GM19043 (cell line): ENCODE measurements at regions not wholly inside any gene's neighbourhood (a gene's known extent, or its start where the extent isn't known, plus 50 kb on each side); places are given as distances from the start of the nearest gene placed in this dataset.
A peak's percentile ranks its signal among the peaks of the same experiment; 100 is the strongest.

Source experiments
- ATAC-seq: cut with Tn5 transposase; IDR thresholded peaks from one replicate; pipeline ENCODE4 v1.9.1; 2021; ENCODE audit warnings: low read depth; ENCODE audit not compliant: unreplicated experiment

DNA sequence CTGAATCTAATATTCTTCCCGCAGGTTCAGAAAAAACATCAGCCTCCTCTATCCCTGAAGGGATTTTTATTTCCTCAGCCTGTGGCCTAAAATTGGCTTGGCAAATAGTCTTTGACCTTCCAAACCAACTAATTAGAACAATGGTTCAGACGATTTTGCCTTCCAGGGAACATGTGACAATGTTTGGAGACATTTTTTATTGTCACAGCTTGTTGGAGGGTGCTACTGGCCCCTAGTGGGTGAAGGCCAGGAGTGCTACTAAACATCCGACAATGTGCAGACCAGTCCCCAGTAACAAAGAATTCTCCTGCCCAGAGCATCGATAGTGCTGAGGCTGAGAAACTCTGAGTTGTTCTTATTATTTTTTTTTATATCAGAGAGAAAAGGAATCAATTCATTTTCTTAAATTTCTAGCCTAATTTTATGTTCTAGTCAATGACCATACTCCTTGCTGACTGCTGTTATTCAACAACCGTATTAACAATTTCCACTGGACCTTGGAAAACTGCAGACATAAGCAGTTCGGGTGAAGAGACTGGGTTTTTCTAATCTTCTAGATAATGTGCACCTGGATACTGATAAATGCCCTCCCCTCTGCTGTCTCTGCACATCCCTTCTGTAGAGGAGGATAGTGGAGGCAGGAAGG lies 280.7 kb downstream of the LMX1A start:
- ATAC-seq, result no peak

DNA sequence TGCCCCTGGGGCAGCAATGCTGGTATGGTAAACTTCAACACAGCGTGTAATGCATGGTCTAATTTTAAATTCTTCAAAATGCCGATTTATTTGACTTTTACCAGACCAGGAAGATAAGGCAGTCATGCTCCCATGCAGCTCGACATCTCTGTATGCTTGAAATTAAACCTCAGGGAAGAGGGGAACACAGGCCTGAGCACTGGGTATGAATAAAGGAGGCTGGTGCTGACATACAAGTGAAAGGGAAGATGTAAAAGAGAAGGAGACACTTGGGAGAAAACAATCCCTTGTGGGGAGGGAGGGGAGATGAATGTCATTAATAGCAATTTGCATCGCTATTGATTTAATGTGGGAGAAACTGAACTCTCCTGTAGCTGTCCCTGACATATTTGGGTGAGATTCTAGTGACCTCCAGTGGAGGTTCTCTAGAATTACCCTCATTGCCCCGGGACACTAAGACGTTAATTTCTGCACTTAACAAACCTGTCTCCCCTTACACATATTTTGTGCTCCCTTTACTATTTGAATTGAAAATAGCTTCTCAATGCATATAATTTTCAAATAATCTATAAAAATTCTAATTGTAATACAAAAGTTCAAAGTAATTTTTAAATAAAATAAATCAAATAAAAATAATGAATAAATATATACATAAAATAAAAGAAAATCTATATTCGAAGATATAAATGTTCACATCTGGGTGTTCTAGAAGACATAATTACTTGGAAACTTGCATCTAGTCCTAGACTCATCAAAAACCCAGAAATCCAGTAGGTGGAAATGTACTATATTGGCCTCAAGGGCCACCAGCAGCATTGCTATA lies 283.1 kb downstream of the LMX1A start:
- peak; percentile 65 for ATAC-seq

DNA sequence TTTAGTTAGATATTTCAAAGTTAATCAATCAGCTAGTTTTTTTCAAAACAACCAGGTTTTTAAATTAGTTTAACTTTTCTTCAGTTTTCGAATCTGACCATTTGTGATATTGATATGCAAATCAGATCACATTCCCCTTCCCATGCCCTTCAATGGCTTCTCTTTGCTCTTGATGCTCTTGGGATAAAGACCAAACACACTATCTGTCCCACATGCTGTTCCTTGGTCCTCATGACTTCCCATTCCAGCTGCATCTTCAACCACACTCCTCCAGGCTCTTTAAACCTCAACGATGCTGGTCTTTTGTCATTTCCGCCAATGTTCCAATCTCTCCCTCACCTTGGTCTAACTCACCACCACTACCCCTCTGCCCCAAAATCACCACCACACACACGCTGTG lies 285.8 kb downstream of the LMX1A start:
- no peak for ATAC-seq

DNA sequence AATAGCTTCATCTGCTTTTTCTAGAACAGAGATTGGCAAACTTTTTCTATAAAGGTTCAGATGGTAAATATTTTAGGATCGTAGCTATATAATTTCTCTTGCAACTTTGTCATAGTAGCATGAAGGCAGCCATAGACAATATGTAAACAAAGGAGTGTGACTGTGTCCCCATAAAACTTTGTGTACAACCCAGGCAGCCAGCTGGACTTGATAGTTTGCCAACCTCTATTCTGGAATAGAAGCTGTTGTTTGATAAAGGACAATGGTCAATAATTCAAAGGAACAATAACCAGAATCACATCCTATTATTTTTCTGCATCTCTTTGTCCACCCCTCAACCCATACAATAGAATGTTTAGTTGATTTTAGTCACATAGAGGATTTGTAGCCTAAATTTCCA lies 286.7 kb downstream of the LMX1A start:
- no peak for ATAC-seq

DNA sequence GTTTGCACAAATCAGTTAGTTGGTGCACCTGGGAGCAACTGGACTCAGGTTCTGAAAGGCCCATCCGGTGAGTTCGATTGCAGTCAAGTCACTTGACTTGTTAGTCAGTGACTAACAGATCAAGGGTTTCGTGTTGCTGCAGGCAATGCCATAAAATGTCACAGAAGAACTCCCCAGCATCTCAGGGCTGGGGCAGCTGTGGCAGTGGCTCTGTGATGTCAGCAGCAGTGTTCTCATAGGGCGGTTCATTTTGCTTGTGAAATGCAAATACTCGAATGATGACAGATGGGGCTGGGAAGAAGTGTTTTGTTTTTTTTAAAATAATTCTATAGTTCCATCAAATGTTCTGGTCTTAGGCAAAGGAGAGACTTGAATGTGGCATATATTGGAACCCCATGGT lies 287.8 kb downstream of the LMX1A start:
- ATAC-seq, result no peak

DNA sequence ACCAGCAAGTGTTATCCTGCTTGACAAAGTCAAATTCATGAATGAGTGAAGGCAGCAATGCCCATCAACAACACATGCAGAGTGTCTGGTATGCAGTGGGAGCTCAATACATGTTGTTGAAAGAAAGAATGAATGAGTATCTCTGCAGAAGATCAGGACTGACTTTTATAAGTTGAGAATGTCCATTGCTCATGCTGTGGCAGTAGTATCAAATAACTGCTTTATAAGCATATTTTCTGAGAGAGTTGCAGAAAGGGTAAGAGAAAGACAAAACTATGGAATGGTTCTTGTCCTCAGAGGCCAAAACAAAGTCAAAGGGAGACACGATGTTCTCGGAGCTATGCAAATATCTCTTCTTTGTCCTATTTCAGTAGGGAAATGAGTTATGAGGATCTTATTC lies 288.7 kb downstream of the LMX1A start:
- no peak for ATAC-seq

DNA sequence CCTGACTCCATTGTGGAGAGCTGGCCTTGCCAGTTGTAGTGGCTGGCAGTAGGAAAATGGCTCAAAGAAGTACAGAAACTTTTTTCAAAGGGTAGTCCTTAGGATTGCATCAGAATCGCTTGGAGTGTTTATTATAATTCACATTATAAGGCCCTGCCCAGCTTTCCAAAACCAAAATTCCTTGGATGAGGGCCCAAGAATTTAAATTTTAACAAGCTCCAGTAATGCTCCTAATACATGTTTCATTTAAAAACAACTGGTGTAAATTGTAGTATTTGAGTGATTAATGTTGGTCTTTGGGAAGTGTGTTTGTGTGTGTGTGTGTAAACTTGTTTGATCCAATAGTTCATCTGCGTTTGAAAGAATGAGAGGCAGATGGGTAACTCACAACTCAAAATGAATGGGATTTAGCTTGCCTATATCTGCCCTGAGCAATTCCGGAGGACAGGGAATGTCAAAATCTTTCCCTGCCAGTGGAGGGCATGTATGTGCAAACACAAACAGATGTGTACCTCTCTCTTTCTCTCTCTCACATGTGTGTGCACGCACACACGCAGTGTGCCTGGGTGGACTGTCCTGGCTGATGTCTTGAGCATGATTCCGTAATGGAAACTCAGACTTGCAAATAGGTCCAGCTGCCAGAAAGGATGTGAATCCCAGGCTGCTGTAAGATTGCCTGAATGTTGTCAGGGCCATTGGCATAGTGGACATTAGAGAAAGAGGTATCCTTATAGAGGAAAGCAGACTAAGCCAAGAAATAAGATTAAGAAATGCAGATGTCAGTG lies 293.1 kb downstream of the LMX1A start:
- ATAC-seq, result no peak

DNA sequence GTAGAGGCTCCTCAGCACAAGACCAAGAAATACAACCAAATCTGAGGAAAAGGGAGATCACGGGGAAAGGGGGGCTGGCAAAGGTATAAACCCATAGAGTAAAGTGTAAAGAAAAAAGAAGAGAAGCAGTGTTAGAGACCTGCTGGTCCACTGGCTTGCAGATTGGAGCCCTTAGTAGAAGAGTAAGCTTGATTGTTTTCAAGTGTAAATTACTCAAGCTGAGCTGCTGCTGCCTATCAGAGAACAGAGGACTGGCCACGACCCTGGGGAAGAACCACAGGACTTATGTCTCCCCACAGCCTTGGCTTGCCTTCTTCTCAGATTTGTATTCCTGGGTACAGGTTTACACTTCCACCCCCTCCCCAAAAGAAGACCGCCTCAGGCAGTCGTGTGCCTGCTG lies 294.2 kb downstream of the LMX1A start:
- ATAC-seq, result no peak

DNA sequence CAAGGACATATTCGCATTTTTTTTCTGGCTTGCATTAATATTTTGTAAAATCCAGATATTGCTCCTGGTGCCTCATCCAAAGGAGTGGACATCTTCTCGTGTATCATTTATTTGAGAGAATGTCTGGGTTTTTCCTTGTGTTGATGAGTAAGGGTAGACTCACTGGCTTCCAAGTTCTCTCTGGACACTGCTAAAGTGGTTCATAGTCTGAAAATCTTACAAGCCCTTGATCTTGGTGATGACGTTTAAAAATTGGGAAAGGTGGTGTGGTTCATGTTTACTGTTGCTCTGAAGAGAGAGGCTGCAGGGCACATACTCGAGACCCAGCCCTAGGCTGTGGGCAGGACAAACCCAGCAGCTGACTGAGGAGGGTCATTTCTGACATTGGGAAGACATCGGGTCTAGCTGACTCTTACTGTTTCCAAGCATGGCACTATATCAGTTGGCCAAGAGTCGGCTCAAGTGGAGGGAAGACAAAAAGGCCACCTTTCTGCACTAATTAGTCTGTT lies 296.2 kb downstream of the LMX1A start:
- no peak for ATAC-seq

DNA sequence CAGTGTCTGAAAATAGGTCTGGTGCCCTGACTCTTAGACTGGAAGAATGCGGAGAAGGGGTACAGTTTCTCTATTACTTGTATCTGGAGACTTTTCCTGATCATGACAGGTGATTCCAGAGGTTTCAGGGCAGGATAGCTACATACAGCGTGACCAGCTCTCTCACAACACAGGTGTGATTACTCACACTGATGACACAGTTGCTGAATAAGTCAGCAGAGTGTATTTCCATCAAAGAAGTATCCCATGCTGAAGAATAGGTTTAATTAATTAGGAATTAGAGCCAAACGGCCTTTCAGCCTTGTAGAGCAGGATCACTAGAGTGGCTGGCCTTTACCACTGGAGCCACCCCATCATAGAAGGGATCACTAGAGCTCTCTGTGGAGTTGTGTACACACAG lies 298.6 kb downstream of the LMX1A start:
- no peak for ATAC-seq

DNA sequence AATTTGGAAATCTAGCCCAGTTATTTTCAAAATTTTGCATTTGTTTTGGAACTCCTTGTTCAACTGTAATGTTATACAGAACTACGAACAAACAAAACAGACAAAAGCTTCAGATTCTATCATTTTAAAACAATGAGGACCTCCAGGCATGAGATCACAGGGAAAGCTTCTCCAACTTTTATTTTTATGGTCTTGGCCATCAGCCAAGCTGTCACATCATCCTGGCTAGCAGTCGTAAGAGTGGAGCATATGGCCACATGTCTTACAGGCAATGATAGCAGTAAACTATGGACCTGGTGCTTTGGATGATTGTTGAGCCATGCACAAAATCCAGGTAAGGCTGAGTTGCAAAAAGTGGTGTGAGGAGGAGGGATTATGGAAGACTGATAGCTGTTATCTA lies 299.6 kb downstream of the LMX1A start:
- ATAC-seq, result no peak

DNA sequence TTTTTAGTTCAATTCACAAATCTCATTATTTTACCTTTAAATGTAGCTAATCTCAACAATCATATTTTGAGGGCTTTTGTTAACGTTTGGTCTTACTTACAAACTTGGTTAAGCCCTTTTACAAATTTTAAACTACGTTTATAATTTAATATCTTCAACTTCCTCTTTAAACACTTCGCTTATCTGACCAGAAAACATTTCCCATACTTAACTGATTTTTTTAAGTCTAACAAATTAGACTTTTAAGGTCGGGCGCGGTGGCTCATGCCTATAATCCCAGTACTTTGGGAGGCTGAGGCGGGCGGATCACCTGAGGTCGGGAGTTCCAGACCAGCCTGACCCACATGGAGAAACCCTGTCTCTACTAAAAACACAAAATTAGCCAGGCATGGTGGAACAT lies 300.9 kb downstream of the LMX1A start:
- ATAC-seq, result no peak

DNA sequence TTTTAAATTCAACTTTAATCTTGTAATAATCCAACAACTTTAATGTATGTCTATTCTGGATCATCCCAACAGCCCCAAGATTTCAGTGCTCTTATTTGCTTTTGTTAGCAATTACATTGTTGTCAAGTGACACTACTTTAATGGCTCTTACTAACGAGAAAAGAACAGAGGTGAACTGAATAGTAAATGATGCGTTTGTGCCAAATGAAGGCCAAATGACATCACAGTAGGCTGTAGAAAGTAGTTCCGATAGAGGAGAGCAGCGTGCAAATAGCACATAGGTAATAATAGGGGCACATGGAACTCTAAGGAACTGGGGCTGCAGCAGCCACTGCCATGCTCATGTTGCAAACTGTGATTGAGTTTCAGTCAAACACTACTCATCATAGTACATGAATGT lies 301.9 kb downstream of the LMX1A start:
- no peak for ATAC-seq

DNA sequence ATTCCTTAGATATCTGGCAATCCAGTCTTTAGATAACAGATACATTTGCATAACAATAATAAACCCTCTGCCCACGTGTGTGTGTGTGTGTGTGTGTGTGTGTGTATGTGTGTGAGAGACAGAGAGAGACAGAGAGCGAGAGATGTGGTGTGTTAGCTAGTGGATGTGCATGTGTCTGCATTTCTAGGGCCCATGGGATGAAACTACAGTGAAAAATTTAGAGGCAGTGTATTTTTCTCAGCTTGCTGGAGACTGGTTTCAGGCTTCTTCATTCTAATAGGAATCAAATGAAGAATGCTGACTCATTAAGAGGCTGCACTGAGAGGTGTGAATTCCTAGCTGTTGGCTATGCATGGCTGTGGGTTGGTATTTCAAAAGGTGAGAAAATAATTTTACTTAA lies 303.2 kb downstream of the LMX1A start:
- ATAC-seq, result no peak

DNA sequence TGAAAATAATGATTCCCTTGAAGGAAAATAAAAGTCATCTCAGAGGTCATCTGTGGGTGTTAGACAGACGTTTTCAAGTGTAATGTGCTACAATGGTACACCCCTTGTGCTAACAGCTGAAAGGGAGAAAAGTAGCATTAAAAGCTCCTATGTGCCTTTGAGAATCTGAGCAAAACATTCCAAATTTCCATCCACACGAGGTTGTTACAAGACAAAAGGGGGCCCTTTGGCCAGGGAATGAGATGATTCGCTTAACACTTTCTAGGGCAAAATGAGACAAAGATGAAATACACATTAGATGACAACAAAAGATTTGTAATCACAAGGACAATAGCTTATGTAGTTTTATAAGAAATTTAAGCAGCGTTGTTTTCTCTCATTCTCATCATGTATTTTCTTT lies 303.6 kb downstream of the LMX1A start:
- no peak for ATAC-seq

DNA sequence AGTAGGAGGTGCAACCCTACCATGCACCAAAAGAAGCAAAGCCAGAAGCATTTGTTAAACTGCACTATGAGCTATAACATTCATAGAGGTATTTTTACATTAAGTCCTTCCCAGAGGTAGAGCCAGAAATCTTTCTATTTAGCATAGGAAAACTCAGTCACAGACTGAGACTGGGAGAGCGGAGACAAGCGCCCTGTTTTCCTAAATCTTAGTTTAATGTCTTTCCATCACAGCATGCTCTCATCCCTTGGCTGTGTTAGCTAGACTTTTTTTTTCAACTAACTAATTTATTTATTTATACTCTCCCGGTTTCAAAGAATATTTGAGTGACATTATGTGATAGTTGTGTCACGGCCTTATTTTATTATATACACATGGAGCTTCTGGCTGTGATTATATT lies 304.1 kb downstream of the LMX1A start:
- ATAC-seq, result no peak

DNA sequence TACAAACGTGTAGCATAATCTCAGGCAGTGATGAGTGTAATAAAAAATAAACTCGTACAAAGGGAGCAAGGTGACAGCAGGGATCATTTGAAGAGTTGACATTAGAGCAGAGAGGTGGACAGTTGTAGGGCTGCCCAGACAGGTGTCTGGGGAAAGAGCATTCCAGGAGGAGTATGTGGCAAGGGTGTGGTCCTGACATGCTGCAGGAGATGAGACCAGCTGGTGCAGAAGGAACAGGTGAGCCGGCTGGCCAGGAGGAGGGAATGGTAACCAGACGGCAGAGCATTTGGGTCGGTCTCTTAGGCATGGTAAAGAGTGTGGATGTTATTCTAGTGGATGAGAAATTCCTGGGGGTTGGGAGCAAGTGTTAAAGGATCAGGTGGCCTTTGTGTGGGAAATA lies 306.3 kb downstream of the LMX1A start:
- ATAC-seq, result no peak

DNA sequence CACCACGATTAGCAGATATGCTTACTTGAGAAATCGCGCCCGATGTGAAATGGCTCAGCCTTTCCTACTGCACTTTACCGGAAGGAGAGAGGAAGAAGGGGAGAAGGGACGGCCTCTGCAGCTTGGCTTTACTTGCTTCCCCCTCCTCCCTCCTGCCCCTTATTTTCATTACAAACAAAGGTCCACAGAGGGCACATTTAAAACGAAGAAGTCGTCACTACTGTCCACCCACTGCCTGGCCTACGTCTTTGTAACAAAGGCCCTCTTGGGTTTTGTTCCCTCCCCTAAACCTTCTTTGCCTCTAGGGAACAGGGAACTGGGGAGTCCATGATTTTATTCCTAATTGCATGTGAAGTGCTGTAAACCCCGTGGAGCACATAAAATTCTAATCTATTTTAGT lies 308.5 kb downstream of the LMX1A start:
- ATAC-seq, result no peak

DNA sequence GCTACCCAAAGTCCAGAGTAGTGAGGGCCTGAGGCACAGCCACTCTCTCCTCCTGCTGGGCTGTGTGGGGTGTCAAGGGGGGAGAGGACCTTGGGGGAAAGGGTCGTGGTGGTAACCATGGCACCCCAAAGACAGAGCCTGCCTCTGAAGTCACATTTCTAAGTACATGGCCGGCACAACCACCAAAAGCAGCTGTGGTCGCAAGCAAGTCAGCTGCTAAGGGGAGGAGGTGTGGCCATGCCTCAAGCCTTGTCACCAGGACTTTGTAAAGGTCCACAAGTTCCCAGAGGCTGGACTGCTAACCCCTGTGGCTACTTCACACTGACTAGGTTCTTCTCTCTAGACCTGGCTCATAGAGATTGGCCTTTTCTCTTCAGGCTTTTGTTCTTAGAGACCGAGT lies 310.6 kb downstream of the LMX1A start:
- no peak for ATAC-seq

DNA sequence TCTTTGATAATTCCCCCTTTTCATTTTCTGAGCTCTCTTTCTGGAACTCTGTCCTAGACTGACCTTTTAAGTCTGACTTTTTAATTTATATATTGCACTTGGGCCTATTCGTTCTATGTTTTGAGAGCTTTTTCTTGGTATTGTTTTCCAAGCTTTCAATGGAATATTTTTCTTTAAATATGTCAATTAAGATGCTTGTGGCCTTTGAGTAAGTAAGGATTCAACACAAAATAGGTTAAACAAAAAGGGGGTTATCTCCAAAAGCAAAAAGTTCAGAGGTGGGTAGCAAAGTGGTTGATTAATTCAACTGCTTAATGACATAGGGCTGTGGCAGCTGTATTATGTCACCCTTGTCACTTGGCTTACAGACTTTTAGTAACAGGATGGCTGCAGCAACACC lies 315.9 kb downstream of the LMX1A start:
- no peak for ATAC-seq

DNA sequence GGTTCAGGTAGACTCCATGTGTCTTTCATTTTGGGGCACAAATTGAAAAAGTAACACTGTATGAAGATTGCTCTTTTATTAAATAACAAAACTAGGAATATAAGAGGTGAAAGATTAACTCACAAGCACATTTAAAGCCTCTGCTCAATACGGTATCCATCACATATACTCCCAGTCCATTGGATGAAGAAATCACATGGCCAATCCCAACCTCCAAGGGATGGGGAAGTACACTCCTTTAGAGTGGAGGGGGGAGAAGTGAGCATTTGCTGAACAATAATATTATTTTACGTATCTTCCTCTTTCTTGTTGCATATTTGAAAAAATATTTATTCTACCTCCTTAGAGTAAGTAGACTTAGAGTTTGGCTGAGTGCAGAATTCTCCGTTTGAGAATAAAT lies 316.5 kb downstream of the LMX1A start:
- no peak for ATAC-seq
